Activated CD8-positive, alpha-beta T cell treated with anti-CD3 and anti-CD28 coated beads for 36 hours (primary cell): ENCODE measurements at regions not wholly inside any gene's neighbourhood (a gene's known extent, or its start where the extent isn't known, plus 50 kb on each side); places are given as distances from the start of the nearest gene placed in this dataset.

Experiments used
- ATAC-seq: fragments of 200-7000 bp; cut with Tn5 transposase; one replicate; pipeline ENCODE4 v1.10.0; 2021; ENCODE audit warnings: mild to moderate bottlenecking, moderate library complexity
- CTCF ChIA-PET: fragments of 350-600 bp; sonication (Branson Sonifier 250); formaldehyde crosslinking; loops from one replicate; lab custom pipeline; 2021; ENCODE audit warnings: antibody characterized with exemption; lab: Charles Lee
- POLR2A ChIA-PET: fragments of 350-600 bp; sonication (Branson Sonifier 250); formaldehyde crosslinking; loops from one replicate; lab custom pipeline; 2021; ENCODE audit warnings: antibody characterized with exemption; lab: Charles Lee
- DNase-seq: peaks from one replicate; pipeline ENCODE4 v3.0.0-alpha.2; 2020
- H3K27ac Mint-ChIP-seq: one replicate; pipeline ENCODE4 v1.8.0; 2021; ENCODE audit warnings: mild to moderate bottlenecking, mixed read lengths
- H3K27me3 Mint-ChIP-seq: one replicate; pipeline ENCODE4 v1.8.0; 2021; ENCODE audit warnings: mixed read lengths
- H3K36me3 Mint-ChIP-seq: one replicate; pipeline ENCODE4 v1.8.0; 2021; ENCODE audit warnings: low read depth, mixed read lengths
- H3K4me1 Mint-ChIP-seq: one replicate; pipeline ENCODE4 v1.8.0; 2021; ENCODE audit warnings: low read depth, mixed read lengths
- H3K4me3 Mint-ChIP-seq: one replicate; pipeline ENCODE4 v1.8.0; 2021; ENCODE audit warnings: mild to moderate bottlenecking, moderate library complexity, mixed read lengths
- H3K9me3 Mint-ChIP-seq: one replicate; pipeline ENCODE4 v1.8.0; 2021; ENCODE audit warnings: mixed read lengths
- intact Hi-C: fragments of 100-400 bp; cut with micrococcal nuclease; formaldehyde crosslinking; loops from one replicate; pipeline ENCODE4 v1.10.0; 2022
- TF ChIP-seq, protein P1 (sequence below): fragments of 200-600 bp; IDR thresholded peaks from one replicate; pipeline ENCODE4 v1.8.0; 2022; ENCODE audit warnings: antibody characterized with exemption, mild to moderate bottlenecking

DNA sequence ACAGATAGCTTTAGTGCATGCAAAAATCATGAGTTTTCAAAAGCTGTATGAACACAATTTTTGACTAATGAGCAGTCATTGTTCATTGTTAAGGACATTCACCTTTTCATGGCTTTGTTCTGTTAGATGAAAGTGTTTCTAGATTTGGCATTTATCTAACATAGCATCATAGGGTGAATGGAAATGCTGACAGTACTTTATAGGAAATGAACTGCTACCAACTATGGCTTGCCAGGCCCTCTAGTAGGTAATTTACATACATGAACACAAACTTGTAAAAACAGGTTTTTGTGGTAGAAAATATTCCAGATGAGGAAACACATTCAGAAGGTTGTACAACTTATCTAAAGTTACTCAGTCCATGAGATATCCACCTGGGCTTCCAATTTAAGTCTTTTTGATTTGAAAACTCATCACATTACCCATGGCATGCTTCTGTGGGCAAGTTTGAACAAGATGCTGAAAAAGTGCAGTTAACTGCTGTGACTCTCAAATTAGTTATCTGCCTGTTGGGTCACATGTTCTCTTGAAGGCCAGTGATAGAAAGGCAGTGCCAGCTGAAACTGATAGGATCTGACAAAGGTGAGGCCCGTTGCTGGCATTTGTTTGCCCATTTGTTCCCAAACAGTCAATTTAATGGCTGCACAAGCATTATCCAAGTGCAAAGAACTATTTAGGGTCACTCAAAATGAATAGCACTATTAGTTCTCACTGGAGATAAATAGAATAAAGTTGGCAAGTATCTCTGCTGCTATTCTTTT, 399.1 kb downstream of the MAN2A1 start:
- Mint-ChIP-seq H3K27ac (peak overlapping the region; percentile 92), H3K36me3 (no peaks in the 10 kb centered on the region), H3K27me3 (no peaks in the 10 kb centered on the region), H3K9me3 (no peaks in the 10 kb centered on the region), H3K4me1 (peaks cover 38% of the 10 kb centered on the region), H3K4me3 (no peak overlapping the region)
- DNase-seq (peak; percentile 24), ATAC-seq (peak; percentile 53)
- intact Hi-C loops = loop anchor here (5.0 kb wide), 1 partner anchor 37 kb away; no protein-coding TSS in a partner anchor
- POLR2A ChIA-PET = no interaction called here
- TF ChIP-seq, protein P1, sequence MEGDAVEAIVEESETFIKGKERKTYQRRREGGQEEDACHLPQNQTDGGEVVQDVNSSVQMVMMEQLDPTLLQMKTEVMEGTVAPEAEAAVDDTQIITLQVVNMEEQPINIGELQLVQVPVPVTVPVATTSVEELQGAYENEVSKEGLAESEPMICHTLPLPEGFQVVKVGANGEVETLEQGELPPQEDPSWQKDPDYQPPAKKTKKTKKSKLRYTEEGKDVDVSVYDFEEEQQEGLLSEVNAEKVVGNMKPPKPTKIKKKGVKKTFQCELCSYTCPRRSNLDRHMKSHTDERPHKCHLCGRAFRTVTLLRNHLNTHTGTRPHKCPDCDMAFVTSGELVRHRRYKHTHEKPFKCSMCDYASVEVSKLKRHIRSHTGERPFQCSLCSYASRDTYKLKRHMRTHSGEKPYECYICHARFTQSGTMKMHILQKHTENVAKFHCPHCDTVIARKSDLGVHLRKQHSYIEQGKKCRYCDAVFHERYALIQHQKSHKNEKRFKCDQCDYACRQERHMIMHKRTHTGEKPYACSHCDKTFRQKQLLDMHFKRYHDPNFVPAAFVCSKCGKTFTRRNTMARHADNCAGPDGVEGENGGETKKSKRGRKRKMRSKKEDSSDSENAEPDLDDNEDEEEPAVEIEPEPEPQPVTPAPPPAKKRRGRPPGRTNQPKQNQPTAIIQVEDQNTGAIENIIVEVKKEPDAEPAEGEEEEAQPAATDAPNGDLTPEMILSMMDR = no peak
- CTCF ChIA-PET = no interaction called here

DNA sequence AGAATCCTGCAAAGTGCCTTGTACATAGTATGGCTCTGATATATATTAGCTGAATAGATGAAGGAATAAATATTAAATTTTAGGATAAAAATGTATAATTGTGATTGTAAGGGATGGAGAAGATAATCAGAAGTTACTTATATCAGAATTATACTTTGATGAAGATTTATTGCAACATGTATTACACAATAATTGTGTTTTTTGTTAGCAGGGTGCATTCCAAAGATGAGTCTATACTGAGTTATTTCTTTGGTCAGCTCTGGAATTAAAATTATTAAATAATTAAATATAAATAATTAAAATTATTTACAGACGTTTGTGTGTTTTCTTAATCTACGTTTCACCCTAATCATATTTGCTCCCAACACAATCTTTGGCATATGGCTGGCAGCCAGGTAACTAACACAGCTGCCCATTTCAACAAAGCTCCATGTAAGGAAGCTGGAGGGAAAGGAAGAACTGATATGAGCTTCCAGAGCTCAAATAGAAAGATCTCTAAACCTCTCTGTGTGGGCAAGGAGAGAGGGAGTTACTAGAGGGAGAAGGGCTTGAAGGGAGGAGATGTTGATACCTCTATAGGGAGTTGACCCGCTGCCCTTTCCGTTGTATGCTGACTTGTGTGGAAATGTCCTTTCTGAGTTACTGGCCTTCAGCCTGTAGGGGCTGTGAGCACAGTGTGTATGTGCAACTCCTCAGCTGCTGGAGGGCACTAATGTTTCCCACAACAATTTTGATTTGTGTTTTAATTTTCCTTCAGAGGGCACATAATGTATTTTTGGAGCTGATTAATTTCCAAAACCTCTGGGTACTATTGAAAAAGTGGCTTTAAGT, 403.4 kb downstream of the MAN2A1 start:
- no peaks in the 10 kb centered on the region for H3K27me3 Mint-ChIP-seq
- no peak overlapping the region for H3K4me3 Mint-ChIP-seq
- TF ChIP-seq, protein P1 = no peak
- intact Hi-C loops = no loop called here
- CTCF ChIA-PET = no interaction called here
- H3K4me1 Mint-ChIP-seq = peaks cover 14% of the 10 kb centered on the region
- no peak overlapping the region for H3K27ac Mint-ChIP-seq
- DNase-seq (no peak), ATAC-seq (no peak)
- H3K9me3 Mint-ChIP-seq = no peaks in the 10 kb centered on the region
- no peaks in the 10 kb centered on the region for H3K36me3 Mint-ChIP-seq
- POLR2A ChIA-PET = no interaction called here

DNA sequence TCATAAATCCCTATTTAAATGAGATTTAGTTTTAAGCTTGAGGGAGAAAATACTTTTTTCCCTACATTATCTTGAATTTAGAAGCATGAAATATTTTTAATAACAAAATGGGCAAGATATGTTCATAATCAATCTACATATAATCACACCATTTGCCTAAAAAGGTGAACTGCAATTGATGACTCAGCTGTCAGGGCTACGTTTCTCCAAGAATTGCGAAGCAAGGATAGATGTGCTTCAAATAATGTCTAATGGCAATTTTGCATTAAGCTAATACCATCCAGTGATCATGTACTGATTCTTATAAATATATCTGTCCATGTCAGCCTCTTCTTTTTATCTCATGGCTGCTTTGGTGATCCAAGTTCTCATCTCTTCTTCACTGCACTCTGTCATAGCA, 404.4 kb downstream of the MAN2A1 start:
- no peak overlapping the region for H3K4me3 Mint-ChIP-seq
- H3K36me3 Mint-ChIP-seq = no peaks in the 10 kb centered on the region
- no peaks in the 10 kb centered on the region for H3K27me3 Mint-ChIP-seq
- no peaks in the 10 kb centered on the region for H3K9me3 Mint-ChIP-seq
- peaks cover 6% of the 10 kb centered on the region for H3K4me1 Mint-ChIP-seq
- POLR2A ChIA-PET = no interaction called here
- H3K27ac Mint-ChIP-seq = no peak overlapping the region
- CTCF ChIA-PET = no interaction called here
- no peak for DNase-seq
- ATAC-seq = no peak
- intact Hi-C loops = no loop called here
- TF ChIP-seq, protein P1 = no peak

DNA sequence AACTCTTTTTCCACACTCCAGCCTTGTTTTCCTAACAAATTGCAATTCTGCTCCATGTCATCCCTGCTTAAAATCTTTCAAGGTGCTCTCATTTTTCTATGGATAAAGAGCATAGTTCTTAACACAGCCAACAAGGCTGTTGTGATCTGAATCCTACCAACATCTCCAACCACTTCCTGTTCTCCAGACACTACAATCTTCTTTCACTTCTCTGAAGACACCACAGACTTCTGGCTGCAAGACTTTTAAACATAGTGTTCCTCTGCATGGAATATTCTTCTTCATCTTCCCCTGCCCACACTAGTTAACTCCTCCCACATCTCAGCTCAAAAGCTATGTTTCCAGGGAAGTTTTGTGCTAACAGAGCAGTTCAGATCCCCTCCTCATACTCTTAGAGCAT, 404.8 kb downstream of the MAN2A1 start:
- ChIA-PET POLR2A (no interaction called here), CTCF (no interaction called here)
- TF ChIP-seq, protein P1 = no peak
- no peaks in the 10 kb centered on the region for H3K27me3 Mint-ChIP-seq
- no peak overlapping the region for H3K27ac Mint-ChIP-seq
- peaks cover 2% of the 10 kb centered on the region for H3K4me1 Mint-ChIP-seq
- ATAC-seq = no peak
- H3K9me3 Mint-ChIP-seq = no peaks in the 10 kb centered on the region
- no peak for DNase-seq
- no peak overlapping the region for H3K4me3 Mint-ChIP-seq
- intact Hi-C loops = no loop called here
- H3K36me3 Mint-ChIP-seq = no peaks in the 10 kb centered on the region

DNA sequence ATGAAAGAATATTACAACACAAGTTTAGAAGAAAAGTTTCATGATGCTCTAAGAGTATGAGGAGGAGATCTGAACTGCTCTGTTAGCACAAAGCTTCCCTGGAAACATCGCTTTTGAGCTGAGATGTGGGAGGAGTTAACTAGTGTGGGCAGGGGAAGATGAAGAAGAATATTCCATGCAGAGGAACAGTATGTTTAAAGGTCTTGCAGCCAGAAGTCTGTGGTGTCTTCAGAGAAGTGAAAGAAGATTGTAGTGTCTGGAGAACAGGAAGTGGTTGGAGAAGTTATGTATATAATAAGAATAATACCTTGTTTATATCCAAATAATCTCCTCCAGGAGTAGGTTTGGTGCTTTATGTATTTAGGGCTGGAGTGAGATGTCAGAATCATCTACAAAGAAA, 406.7 kb downstream of the MAN2A1 start:
- intact Hi-C loops = no loop called here
- no peaks in the 10 kb centered on the region for H3K27me3 Mint-ChIP-seq
- ATAC-seq = peak; percentile 24
- TF ChIP-seq, protein P1 = no peak
- POLR2A ChIA-PET = interaction anchor here (0.7 to 1.1 kb wide), 2 partner anchors 9 to 12 kb away, joined by 3 read pairs; no protein-coding TSS in a partner anchor
- no peaks in the 10 kb centered on the region for H3K9me3 Mint-ChIP-seq
- H3K27ac Mint-ChIP-seq = no peak overlapping the region
- H3K4me3 Mint-ChIP-seq = no peak overlapping the region
- DNase-seq = no peak
- CTCF ChIA-PET = no interaction called here
- no peaks in the 10 kb centered on the region for H3K4me1 Mint-ChIP-seq
- no peaks in the 10 kb centered on the region for H3K36me3 Mint-ChIP-seq
